Loucy (cell line): ENCODE measurements at regions not wholly inside any gene's neighbourhood (a gene's known extent, or its start where the extent isn't known, plus 50 kb on each side); places are given as distances from the start of the nearest gene placed in this dataset.

Experiments used
- EZH2phosphoT487 ChIP-seq: fragments of 200-600 bp; IDR thresholded peaks from 2 replicates; pipeline ENCODE4 v1.6.1; 2018; ENCODE audit warnings: antibody characterized with exemption, mild to moderate bottlenecking, moderate library complexity, borderline replicate concordance
- TF ChIP-seq, protein P1 (sequence below): fragments of 200-600 bp; sonication (generic); conservative IDR thresholded peaks from 2 replicates; pipeline ENCODE4 v1.5.1; 2014; ENCODE audit warnings: mild to moderate bottlenecking, antibody characterized with exemption, low read length

DNA sequence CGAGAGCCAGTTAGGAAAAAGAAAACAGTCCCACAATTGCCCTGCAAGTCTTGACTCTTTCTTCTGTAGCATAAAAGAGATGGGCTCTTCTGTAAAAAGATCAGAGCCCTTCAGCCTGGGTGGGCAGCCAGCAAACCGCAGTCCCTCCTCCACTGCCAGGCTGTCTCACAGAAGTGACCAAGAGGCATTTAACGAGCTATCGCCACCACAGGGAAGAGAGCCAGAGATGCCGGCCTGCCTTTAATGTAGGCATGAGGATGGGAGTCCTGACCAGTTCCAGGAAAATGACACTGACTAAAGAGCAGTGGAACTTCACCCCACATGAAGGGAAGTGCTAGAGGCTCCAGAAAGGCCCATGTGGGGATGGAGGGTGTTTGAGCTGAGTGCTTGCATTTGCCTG, 264.6 kb downstream of the NDUFS4 start:
- TF ChIP-seq, protein P1, sequence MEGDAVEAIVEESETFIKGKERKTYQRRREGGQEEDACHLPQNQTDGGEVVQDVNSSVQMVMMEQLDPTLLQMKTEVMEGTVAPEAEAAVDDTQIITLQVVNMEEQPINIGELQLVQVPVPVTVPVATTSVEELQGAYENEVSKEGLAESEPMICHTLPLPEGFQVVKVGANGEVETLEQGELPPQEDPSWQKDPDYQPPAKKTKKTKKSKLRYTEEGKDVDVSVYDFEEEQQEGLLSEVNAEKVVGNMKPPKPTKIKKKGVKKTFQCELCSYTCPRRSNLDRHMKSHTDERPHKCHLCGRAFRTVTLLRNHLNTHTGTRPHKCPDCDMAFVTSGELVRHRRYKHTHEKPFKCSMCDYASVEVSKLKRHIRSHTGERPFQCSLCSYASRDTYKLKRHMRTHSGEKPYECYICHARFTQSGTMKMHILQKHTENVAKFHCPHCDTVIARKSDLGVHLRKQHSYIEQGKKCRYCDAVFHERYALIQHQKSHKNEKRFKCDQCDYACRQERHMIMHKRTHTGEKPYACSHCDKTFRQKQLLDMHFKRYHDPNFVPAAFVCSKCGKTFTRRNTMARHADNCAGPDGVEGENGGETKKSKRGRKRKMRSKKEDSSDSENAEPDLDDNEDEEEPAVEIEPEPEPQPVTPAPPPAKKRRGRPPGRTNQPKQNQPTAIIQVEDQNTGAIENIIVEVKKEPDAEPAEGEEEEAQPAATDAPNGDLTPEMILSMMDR: no peak
- TF ChIP-seq EZH2phosphoT487: no peak
